ENCODE measurements at regions not wholly inside any gene's neighbourhood (a gene's known extent, or its start where the extent isn't known, plus 50 kb on each side); places are given as distances from the start of the nearest gene placed in this dataset.

DNA sequence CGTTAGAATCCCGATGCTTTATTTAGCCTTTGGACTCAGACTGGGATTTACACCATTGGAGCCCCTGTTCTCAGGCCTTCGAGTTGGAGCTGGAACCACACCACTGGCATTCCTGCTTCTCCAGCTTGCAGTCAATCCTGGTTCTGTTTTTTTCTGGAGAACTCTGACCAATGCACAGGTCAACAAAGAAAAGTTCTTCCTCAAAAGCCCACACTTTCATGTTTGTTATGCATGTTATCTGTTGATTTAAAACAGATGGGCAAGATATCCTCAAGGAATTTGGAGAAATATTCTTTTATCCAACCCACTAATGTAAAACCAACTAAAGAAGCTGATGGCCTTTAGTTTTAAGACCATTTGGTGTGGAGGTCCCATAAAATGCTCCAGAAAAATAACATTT, 205.7 kb downstream of the ANKRD60 start:
- Histone ChIP-seq H3K27ac (ENCODE audit: low read depth) (no peak overlapping the region), H3K4me3 (no peak overlapping the region), H3K4me1 (ENCODE audit: insufficient read depth) (no peaks in the 10 kb centered on the region), H3K9me2 (ENCODE audit: insufficient read depth) (no peaks in the 10 kb centered on the region), H4K20me1 (replicated peaks; ENCODE audit: insufficient read depth) (0 out of 2 replicates have a peak, but pooled peaks cover 3% of the 10 kb centered on the region), H3K36me3 (ENCODE audit: insufficient read depth) (no peaks in the 10 kb centered on the region), H3F3A (replicated peaks; ENCODE audit: low read depth) (no peaks in the 10 kb centered on the region), H3K79me2 (replicated peaks; ENCODE audit: insufficient read depth) (no peaks in the 10 kb centered on the region), H3K4me2 (no peak overlapping the region), H3K27me3 (ENCODE audit: insufficient read depth) (no peaks in the 10 kb centered on the region), H2AFZ (no peak overlapping the region)
- Mint-ChIP-seq H3K4me3 (no peak overlapping the region), H3K27ac (no peak overlapping the region), H3K36me3 (ENCODE audit: low read depth) (no peaks in the 10 kb centered on the region), H3K4me1 (no peaks in the 10 kb centered on the region), H3K27me3 (ENCODE audit: insufficient read depth, low read depth, poor library complexity) (peaks cover 8% of the 10 kb centered on the region), H3K9me3 (no peaks in the 10 kb centered on the region)
- TF ChIP-seq POLR2AphosphoS5 (IDR thresholded peaks at IDR 0.05; ENCODE audit: low read depth) (no peak), NANOG (IDR thresholded peaks at IDR 0.05; ENCODE audit: borderline replicate concordance) (no peak), EZH2phosphoT487 (IDR thresholded peaks at IDR 0.05; ENCODE audit: unreplicated experiment) (no peak), CREB1 (CRISPR knock-in tag; IDR thresholded peaks at IDR 0.05; ENCODE audit: low read depth) (no peak), ZNF114 (CRISPR knock-in tag; IDR thresholded peaks at IDR 0.05) (no peak), STAT1 (IDR thresholded peaks at IDR 0.05; ENCODE audit: unreplicated experiment) (no peak), EZH2 (IDR thresholded peaks at IDR 0.05; ENCODE audit: low read depth, unreplicated experiment) (no peak), ZNF331 (CRISPR knock-in tag; IDR thresholded peaks at IDR 0.05; ENCODE audit: low read depth) (no peak)
- TF ChIP-seq, protein P1, sequence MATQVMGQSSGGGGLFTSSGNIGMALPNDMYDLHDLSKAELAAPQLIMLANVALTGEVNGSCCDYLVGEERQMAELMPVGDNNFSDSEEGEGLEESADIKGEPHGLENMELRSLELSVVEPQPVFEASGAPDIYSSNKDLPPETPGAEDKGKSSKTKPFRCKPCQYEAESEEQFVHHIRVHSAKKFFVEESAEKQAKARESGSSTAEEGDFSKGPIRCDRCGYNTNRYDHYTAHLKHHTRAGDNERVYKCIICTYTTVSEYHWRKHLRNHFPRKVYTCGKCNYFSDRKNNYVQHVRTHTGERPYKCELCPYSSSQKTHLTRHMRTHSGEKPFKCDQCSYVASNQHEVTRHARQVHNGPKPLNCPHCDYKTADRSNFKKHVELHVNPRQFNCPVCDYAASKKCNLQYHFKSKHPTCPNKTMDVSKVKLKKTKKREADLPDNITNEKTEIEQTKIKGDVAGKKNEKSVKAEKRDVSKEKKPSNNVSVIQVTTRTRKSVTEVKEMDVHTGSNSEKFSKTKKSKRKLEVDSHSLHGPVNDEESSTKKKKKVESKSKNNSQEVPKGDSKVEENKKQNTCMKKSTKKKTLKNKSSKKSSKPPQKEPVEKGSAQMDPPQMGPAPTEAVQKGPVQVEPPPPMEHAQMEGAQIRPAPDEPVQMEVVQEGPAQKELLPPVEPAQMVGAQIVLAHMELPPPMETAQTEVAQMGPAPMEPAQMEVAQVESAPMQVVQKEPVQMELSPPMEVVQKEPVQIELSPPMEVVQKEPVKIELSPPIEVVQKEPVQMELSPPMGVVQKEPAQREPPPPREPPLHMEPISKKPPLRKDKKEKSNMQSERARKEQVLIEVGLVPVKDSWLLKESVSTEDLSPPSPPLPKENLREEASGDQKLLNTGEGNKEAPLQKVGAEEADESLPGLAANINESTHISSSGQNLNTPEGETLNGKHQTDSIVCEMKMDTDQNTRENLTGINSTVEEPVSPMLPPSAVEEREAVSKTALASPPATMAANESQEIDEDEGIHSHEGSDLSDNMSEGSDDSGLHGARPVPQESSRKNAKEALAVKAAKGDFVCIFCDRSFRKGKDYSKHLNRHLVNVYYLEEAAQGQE (IDR thresholded peaks at IDR 0.05; ENCODE audit: unreplicated experiment): no peak
- TF ChIP-seq, protein P2, sequence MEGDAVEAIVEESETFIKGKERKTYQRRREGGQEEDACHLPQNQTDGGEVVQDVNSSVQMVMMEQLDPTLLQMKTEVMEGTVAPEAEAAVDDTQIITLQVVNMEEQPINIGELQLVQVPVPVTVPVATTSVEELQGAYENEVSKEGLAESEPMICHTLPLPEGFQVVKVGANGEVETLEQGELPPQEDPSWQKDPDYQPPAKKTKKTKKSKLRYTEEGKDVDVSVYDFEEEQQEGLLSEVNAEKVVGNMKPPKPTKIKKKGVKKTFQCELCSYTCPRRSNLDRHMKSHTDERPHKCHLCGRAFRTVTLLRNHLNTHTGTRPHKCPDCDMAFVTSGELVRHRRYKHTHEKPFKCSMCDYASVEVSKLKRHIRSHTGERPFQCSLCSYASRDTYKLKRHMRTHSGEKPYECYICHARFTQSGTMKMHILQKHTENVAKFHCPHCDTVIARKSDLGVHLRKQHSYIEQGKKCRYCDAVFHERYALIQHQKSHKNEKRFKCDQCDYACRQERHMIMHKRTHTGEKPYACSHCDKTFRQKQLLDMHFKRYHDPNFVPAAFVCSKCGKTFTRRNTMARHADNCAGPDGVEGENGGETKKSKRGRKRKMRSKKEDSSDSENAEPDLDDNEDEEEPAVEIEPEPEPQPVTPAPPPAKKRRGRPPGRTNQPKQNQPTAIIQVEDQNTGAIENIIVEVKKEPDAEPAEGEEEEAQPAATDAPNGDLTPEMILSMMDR (conservative IDR thresholded peaks at IDR 0.05; ENCODE audit: low read depth in 2 of 2): no peak
- DNase-seq (ENCODE audit: low spot score) (no peak), ATAC-seq (no peak)

DNA sequence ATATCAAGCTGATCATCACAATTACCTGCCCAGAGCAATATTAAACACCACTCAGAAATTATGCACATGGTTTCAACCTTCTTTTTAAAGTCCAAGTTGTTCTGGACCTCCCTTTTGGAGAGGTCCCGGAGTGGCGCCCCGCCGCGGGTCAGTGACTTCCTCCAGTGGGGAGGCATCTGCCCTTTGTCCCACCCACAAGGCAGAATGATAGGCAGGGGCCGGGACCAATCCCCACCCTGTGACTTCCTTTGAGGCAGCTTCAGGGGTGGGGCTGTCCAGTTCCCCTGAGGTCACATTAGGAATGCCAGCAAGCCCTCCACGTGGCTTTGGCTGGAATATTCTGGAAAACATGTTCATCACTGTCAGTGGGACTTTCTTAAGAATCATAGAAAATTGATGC, 207.0 kb downstream of the ANKRD60 start:
- no peak overlapping the region for H3K4me3 Mint-ChIP-seq
- no peaks in the 10 kb centered on the region for H3K27me3 ChIP-seq (ENCODE audit: insufficient read depth)
- H3K27me3 Mint-ChIP-seq (ENCODE audit: insufficient read depth, low read depth, poor library complexity): peaks cover 8% of the 10 kb centered on the region
- DNase-seq (ENCODE audit: low spot score) (peak; percentile 58), ATAC-seq (peak; percentile 86)
- H3F3A ChIP-seq (replicated peaks; ENCODE audit: low read depth): no peaks in the 10 kb centered on the region
- no peak overlapping the region for H3K4me2 ChIP-seq
- H3K4me3 ChIP-seq: no peak overlapping the region
- H3K36me3 Mint-ChIP-seq (ENCODE audit: low read depth): no peaks in the 10 kb centered on the region
- no peaks in the 10 kb centered on the region for H3K79me2 ChIP-seq (replicated peaks; ENCODE audit: insufficient read depth)
- no peaks in the 10 kb centered on the region for H3K9me3 Mint-ChIP-seq
- no peaks in the 10 kb centered on the region for H3K36me3 ChIP-seq (ENCODE audit: insufficient read depth)
- H3K27ac ChIP-seq (ENCODE audit: low read depth): no peak overlapping the region
- H4K20me1 ChIP-seq (replicated peaks; ENCODE audit: insufficient read depth): no peaks in the 10 kb centered on the region
- H2AFZ ChIP-seq: no peak overlapping the region
- no peaks in the 10 kb centered on the region for H3K4me1 Mint-ChIP-seq
- H3K27ac Mint-ChIP-seq: no peak overlapping the region
- no peaks in the 10 kb centered on the region for H3K4me1 ChIP-seq (ENCODE audit: insufficient read depth)
- H3K9me2 ChIP-seq (ENCODE audit: insufficient read depth): no peaks in the 10 kb centered on the region
- no peak for TF ChIP-seq STAT1 (IDR thresholded peaks at IDR 0.05; ENCODE audit: unreplicated experiment)
- TF ChIP-seq, protein P1 (IDR thresholded peaks at IDR 0.05; ENCODE audit: unreplicated experiment): no peak
- TF ChIP-seq, protein P3, sequence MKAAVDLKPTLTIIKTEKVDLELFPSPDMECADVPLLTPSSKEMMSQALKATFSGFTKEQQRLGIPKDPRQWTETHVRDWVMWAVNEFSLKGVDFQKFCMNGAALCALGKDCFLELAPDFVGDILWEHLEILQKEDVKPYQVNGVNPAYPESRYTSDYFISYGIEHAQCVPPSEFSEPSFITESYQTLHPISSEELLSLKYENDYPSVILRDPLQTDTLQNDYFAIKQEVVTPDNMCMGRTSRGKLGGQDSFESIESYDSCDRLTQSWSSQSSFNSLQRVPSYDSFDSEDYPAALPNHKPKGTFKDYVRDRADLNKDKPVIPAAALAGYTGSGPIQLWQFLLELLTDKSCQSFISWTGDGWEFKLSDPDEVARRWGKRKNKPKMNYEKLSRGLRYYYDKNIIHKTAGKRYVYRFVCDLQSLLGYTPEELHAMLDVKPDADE (IDR thresholded peaks at IDR 0.05): no peak
- TF ChIP-seq NANOG (IDR thresholded peaks at IDR 0.05; ENCODE audit: borderline replicate concordance): no peak
